ENCODE measurements at regions not wholly inside any gene's neighbourhood (a gene's known extent, or its start where the extent isn't known, plus 50 kb on each side); places are given as distances from the start of the nearest gene placed in this dataset.

- H3K36me3 ChIP-seq (ENCODE audit: insufficient read depth) = no peaks in the 10 kb centered on the region
- no peak overlapping the region for H3K27ac ChIP-seq
- no peak overlapping the region for H2AFZ ChIP-seq (ENCODE audit: low read depth)
- TF ChIP-seq, protein P1, sequence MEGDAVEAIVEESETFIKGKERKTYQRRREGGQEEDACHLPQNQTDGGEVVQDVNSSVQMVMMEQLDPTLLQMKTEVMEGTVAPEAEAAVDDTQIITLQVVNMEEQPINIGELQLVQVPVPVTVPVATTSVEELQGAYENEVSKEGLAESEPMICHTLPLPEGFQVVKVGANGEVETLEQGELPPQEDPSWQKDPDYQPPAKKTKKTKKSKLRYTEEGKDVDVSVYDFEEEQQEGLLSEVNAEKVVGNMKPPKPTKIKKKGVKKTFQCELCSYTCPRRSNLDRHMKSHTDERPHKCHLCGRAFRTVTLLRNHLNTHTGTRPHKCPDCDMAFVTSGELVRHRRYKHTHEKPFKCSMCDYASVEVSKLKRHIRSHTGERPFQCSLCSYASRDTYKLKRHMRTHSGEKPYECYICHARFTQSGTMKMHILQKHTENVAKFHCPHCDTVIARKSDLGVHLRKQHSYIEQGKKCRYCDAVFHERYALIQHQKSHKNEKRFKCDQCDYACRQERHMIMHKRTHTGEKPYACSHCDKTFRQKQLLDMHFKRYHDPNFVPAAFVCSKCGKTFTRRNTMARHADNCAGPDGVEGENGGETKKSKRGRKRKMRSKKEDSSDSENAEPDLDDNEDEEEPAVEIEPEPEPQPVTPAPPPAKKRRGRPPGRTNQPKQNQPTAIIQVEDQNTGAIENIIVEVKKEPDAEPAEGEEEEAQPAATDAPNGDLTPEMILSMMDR (conservative IDR thresholded peaks at IDR 0.05; ENCODE audit: low read depth, low read length) = no peak
- H3K4me2 ChIP-seq = no peak overlapping the region
- H3K79me2 ChIP-seq (ENCODE audit: insufficient read depth, low read depth) = no peaks in the 10 kb centered on the region
- H3K4me3 ChIP-seq (IDR thresholded peaks at IDR 0.05; ENCODE audit: insufficient read depth, low read depth, low read length) = no peak overlapping the region
- no peak overlapping the region for H3K9ac ChIP-seq
- H4K20me1 ChIP-seq (ENCODE audit: insufficient read depth) = no peaks in the 10 kb centered on the region
- no peaks in the 10 kb centered on the region for H3K4me1 ChIP-seq (ENCODE audit: low read depth, poor library complexity, severe bottlenecking)
- H3K27me3 ChIP-seq (ENCODE audit: insufficient read depth, low read depth) = no peaks in the 10 kb centered on the region
Measured at GRCh38 chr6:67231092-67231491, 1404.0 kb upstream of the ADGRB3 start.

DNA sequence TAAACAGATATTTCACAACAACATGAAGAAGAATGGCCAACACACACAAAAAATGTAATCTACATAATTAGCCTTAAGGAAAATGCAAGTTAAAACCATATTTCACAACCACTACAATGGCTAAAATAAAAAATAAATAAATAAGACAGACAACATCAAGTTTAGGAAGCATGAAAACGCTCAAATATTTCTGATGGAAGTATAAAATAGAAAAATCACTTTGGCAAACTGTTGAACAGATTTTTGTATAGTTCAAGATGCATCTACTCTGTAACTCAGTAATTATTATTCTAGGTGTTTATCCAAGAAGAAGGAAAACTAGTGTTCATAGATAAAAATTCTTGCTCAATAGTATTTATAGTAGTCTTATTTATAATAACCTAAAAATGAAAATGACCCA is 1410.1 kb upstream of the ADGRB3 start:
- no peaks in the 10 kb centered on the region for H3K27me3 ChIP-seq (ENCODE audit: insufficient read depth, low read depth)
- no peak overlapping the region for H3K27ac ChIP-seq
- H3K36me3 ChIP-seq (ENCODE audit: insufficient read depth) = no peaks in the 10 kb centered on the region
- H3K4me3 ChIP-seq (IDR thresholded peaks at IDR 0.05; ENCODE audit: insufficient read depth, low read depth, low read length) = no peak overlapping the region
- no peak overlapping the region for H2AFZ ChIP-seq (ENCODE audit: low read depth)
- H4K20me1 ChIP-seq (ENCODE audit: insufficient read depth) = no peaks in the 10 kb centered on the region
- TF ChIP-seq, protein P1 (conservative IDR thresholded peaks at IDR 0.05; ENCODE audit: low read depth, low read length) = no peak
- no peak overlapping the region for H3K4me2 ChIP-seq
- H3K4me1 ChIP-seq (ENCODE audit: low read depth, poor library complexity, severe bottlenecking) = no peaks in the 10 kb centered on the region
- no peaks in the 10 kb centered on the region for H3K79me2 ChIP-seq (ENCODE audit: insufficient read depth, low read depth)
- no peak overlapping the region for H3K9ac ChIP-seq

DNA sequence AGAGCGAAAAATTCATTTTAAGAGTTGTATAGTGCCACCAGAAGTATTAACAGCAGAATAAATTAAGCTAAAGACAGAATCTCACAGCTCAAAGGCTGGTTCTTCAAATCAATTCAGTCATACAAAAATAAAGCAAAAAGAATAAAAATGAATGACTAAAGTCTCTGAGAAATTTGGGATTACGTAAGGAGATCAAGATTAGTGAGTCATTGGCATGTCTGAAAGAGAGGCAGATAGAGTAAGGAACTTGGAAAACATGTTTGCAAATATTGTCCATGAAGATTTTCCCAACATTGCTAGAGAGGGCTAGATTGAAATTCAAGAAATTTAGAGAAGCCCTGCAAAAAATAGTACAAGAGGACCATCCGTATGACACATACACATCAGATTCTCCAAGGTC is 1413.9 kb upstream of the ADGRB3 start:
- no peaks in the 10 kb centered on the region for H3K4me1 ChIP-seq (ENCODE audit: low read depth, poor library complexity, severe bottlenecking)
- no peak overlapping the region for H3K4me3 ChIP-seq (IDR thresholded peaks at IDR 0.05; ENCODE audit: insufficient read depth, low read depth, low read length)
- H2AFZ ChIP-seq (ENCODE audit: low read depth) = no peak overlapping the region
- H3K27ac ChIP-seq = no peak overlapping the region
- H3K27me3 ChIP-seq (ENCODE audit: insufficient read depth, low read depth) = no peaks in the 10 kb centered on the region
- no peaks in the 10 kb centered on the region for H3K79me2 ChIP-seq (ENCODE audit: insufficient read depth, low read depth)
- H3K9ac ChIP-seq = no peak overlapping the region
- no peak overlapping the region for H3K4me2 ChIP-seq
- no peaks in the 10 kb centered on the region for H4K20me1 ChIP-seq (ENCODE audit: insufficient read depth)
- TF ChIP-seq, protein P1 (conservative IDR thresholded peaks at IDR 0.05; ENCODE audit: low read depth, low read length) = no peak
- H3K36me3 ChIP-seq (ENCODE audit: insufficient read depth) = no peaks in the 10 kb centered on the region

GRCh38 chr6:67219346-67219745 is 1415.7 kb upstream of the ADGRB3 start:
- no peaks in the 10 kb centered on the region for H3K79me2 ChIP-seq (ENCODE audit: insufficient read depth, low read depth)
- TF ChIP-seq, protein P1 (conservative IDR thresholded peaks at IDR 0.05; ENCODE audit: low read depth, low read length) = no peak
- no peak overlapping the region for H3K4me3 ChIP-seq (IDR thresholded peaks at IDR 0.05; ENCODE audit: insufficient read depth, low read depth, low read length)
- H4K20me1 ChIP-seq (ENCODE audit: insufficient read depth) = no peaks in the 10 kb centered on the region
- no peak overlapping the region for H3K4me2 ChIP-seq
- no peaks in the 10 kb centered on the region for H3K36me3 ChIP-seq (ENCODE audit: insufficient read depth)
- no peak overlapping the region for H3K27ac ChIP-seq
- no peak overlapping the region for H3K9ac ChIP-seq
- no peaks in the 10 kb centered on the region for H3K4me1 ChIP-seq (ENCODE audit: low read depth, poor library complexity, severe bottlenecking)
- no peaks in the 10 kb centered on the region for H3K27me3 ChIP-seq (ENCODE audit: insufficient read depth, low read depth)
- H2AFZ ChIP-seq (ENCODE audit: low read depth) = no peak overlapping the region
